HUES48 (cell line): ENCODE measurements at regions not wholly inside any gene's neighbourhood (a gene's known extent, or its start where the extent isn't known, plus 50 kb on each side); places are given as distances from the start of the nearest gene placed in this dataset.

Experiments used
- H3K27ac ChIP-seq: one replicate; pipeline ENCODE4 v1.7.0; 2013; ENCODE audit warnings: low read depth, low read length, inconsistent platforms
- H3K27me3 ChIP-seq: 2 replicates; pipeline ENCODE4 v1.6.1; 2013; ENCODE audit warnings: mild to moderate bottlenecking, low read length; ENCODE audit not compliant: control insufficient read depth, insufficient read depth
- H3K36me3 ChIP-seq: 2 replicates; pipeline ENCODE4 v1.6.1; 2013; ENCODE audit warnings: low read length; ENCODE audit not compliant: control insufficient read depth, insufficient read depth
- H3K4me1 ChIP-seq: 2 replicates; pipeline ENCODE4 v1.6.1; 2013; ENCODE audit warnings: mild to moderate bottlenecking, low read length; ENCODE audit not compliant: control insufficient read depth, insufficient read depth
- H3K4me3 ChIP-seq: 2 replicates; pipeline ENCODE4 v1.5.1; 2013; ENCODE audit warnings: mild to moderate bottlenecking, low read depth, low read length
- H3K9ac ChIP-seq: 2 replicates; pipeline ENCODE4 v1.6.1; 2013; ENCODE audit warnings: mild to moderate bottlenecking, low read depth, low read length, moderate library complexity
- H3K9me3 ChIP-seq: 2 replicates; pipeline ENCODE4 v1.6.1; 2013; ENCODE audit warnings: low read length; ENCODE audit not compliant: control insufficient read depth, insufficient read depth

- no peak overlapping the region for H3K4me3 ChIP-seq
- no peak overlapping the region for H3K27ac ChIP-seq
- 0 out of 2 replicates have a peak, but pooled peaks cover 4% of the 10 kb centered on the region for H3K4me1 ChIP-seq
- H3K27me3 ChIP-seq = no peaks in the 10 kb centered on the region
- no peak overlapping the region for H3K9ac ChIP-seq
- H3K9me3 ChIP-seq = no peaks in the 10 kb centered on the region
- no peaks in the 10 kb centered on the region for H3K36me3 ChIP-seq
Observed at GRCh38 chr13:85314686-85315085, 484.5 kb downstream of the SLITRK6 start.

- H3K27me3 ChIP-seq = no peaks in the 10 kb centered on the region
- H3K36me3 ChIP-seq = no peaks in the 10 kb centered on the region
- no peak overlapping the region for H3K9ac ChIP-seq
- no peaks in the 10 kb centered on the region for H3K9me3 ChIP-seq
- no peak overlapping the region for H3K27ac ChIP-seq
- 0 out of 2 replicates have a peak, but pooled peaks cover 4% of the 10 kb centered on the region for H3K4me1 ChIP-seq
- no peak overlapping the region for H3K4me3 ChIP-seq
Observed at GRCh38 chr13:85313761-85314503, 485.3 kb downstream of the SLITRK6 start.

DNA sequence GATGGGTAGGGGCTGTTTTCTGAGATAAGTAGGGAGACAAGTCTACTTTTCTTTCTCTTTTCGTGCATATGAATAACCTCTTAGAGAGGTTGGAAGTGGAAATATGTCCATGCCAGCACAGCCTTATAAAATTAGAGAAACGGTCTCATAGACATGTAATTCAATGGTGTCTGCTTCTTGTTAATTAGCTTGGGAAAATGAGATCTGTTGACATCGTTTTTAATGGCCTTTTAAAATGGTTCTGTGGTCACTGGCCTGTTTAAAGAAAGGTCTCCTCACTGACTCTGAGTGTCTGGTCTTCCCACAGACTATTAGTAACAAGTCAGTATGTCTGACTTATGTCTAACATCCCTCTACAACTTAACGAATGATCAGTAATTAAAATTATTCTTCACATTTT, 487.1 kb downstream of the SLITRK6 start:
- H3K9me3 ChIP-seq = no peaks in the 10 kb centered on the region
- no peaks in the 10 kb centered on the region for H3K36me3 ChIP-seq
- H3K27ac ChIP-seq = no peak overlapping the region
- no peak overlapping the region for H3K4me3 ChIP-seq
- no peak overlapping the region for H3K9ac ChIP-seq
- H3K27me3 ChIP-seq = no peaks in the 10 kb centered on the region
- H3K4me1 ChIP-seq = 0 out of 2 replicates have a peak, but pooled peaks cover 4% of the 10 kb centered on the region

GRCh38 chr13:85303630-85304029, 495.6 kb downstream of the SLITRK6 start:
- Histone ChIP-seq H3K4me1 (no peaks in the 10 kb centered on the region), H3K27me3 (no peaks in the 10 kb centered on the region), H3K9ac (no peak overlapping the region), H3K9me3 (no peaks in the 10 kb centered on the region), H3K27ac (no peak overlapping the region), H3K4me3 (no peak overlapping the region), H3K36me3 (no peaks in the 10 kb centered on the region)

- Histone ChIP-seq H3K4me1 (no peaks in the 10 kb centered on the region), H3K27ac (no peak overlapping the region), H3K4me3 (no peak overlapping the region), H3K9ac (no peak overlapping the region), H3K27me3 (no peaks in the 10 kb centered on the region), H3K36me3 (no peaks in the 10 kb centered on the region), H3K9me3 (no peaks in the 10 kb centered on the region)
Observed at GRCh38 chr13:85298387-85298924, 500.8 kb downstream of the SLITRK6 start.

GRCh38 chr13:85288698-85289097, 510.5 kb downstream of the SLITRK6 start:
- Histone ChIP-seq H3K4me1 (peaks cover 8% of the 10 kb centered on the region; the same call in 1 of the 2 replicates), H3K27ac (no peak overlapping the region), H3K9ac (no peak overlapping the region), H3K36me3 (no peaks in the 10 kb centered on the region), H3K4me3 (no peak overlapping the region), H3K9me3 (no peaks in the 10 kb centered on the region), H3K27me3 (no peaks in the 10 kb centered on the region)

DNA sequence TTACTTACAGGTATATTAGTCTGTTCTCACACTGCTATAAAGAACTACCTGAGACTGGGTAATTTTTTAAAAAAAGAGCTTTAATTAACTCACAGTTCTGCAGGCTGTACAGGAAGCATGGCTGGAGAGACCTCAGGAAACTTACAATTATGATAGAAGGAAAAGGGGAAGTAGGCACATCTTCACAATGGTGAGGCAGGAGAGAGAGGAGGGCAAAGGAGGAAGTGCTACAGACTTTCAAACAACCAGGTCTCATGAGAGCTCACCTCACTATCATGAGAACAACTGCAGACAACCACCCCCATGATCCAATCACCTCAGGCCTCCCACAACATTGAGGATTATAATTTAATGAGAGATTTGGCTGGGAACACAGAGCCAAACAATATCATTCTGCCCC, 511.7 kb downstream of the SLITRK6 start:
- Histone ChIP-seq H3K9me3 (no peaks in the 10 kb centered on the region), H3K4me1 (peaks cover 8% of the 10 kb centered on the region; the same call in 1 of the 2 replicates), H3K36me3 (no peaks in the 10 kb centered on the region), H3K4me3 (no peak overlapping the region), H3K27ac (no peak overlapping the region), H3K9ac (no peak overlapping the region), H3K27me3 (no peaks in the 10 kb centered on the region)

GRCh38 chr13:85286081-85286480, 513.1 kb downstream of the SLITRK6 start:
- Histone ChIP-seq H3K27ac (no peak overlapping the region), H3K4me3 (no peak overlapping the region), H3K4me1 (peaks cover 8% of the 10 kb centered on the region; the same call in 1 of the 2 replicates), H3K9me3 (no peaks in the 10 kb centered on the region), H3K27me3 (no peaks in the 10 kb centered on the region), H3K9ac (no peak overlapping the region), H3K36me3 (no peaks in the 10 kb centered on the region)

- H3K4me1 ChIP-seq = peaks cover 8% of the 10 kb centered on the region; the same call in 1 of the 2 replicates
- no peaks in the 10 kb centered on the region for H3K9me3 ChIP-seq
- no peak overlapping the region for H3K27ac ChIP-seq
- H3K4me3 ChIP-seq = no peak overlapping the region
- H3K36me3 ChIP-seq = no peaks in the 10 kb centered on the region
- no peak overlapping the region for H3K9ac ChIP-seq
- no peaks in the 10 kb centered on the region for H3K27me3 ChIP-seq
Observed at GRCh38 chr13:85284349-85284748, 514.9 kb downstream of the SLITRK6 start.

- H3K9ac ChIP-seq = no peak overlapping the region
- no peaks in the 10 kb centered on the region for H3K27me3 ChIP-seq
- no peak overlapping the region for H3K4me3 ChIP-seq
- H3K4me1 ChIP-seq = peaks cover under 1% of the 10 kb centered on the region; the same call in 1 of the 2 replicates
- no peak overlapping the region for H3K27ac ChIP-seq
- H3K36me3 ChIP-seq = no peaks in the 10 kb centered on the region
- H3K9me3 ChIP-seq = no peaks in the 10 kb centered on the region
Observed at GRCh38 chr13:85283408-85283807, 515.8 kb downstream of the SLITRK6 start.

DNA sequence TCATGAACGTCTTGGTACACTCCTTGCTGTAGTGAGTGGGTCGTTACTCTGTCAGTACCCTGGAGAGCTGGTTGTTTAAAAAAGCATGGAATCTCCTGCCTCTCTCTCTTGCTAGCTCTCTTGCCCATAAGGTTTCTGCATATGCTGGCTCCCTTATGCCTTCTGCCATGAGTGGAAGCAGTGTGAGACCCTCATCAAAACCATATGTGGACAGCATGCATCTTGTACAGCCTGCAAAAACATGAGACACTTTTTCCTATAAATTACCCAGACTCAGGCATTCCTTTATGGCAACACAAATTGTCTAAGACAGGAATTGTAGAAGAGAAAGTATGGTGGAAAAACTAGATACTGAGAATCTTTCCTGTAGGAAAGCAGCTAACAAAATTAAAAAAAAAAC, 516.3 kb downstream of the SLITRK6 start:
- no peaks in the 10 kb centered on the region for H3K27me3 ChIP-seq
- H3K4me1 ChIP-seq = no peaks in the 10 kb centered on the region
- H3K9ac ChIP-seq = no peak overlapping the region
- H3K4me3 ChIP-seq = no peak overlapping the region
- no peaks in the 10 kb centered on the region for H3K9me3 ChIP-seq
- no peak overlapping the region for H3K27ac ChIP-seq
- H3K36me3 ChIP-seq = no peaks in the 10 kb centered on the region
